ENCODE measurements at regions not wholly inside any gene's neighbourhood (a gene's known extent, or its start where the extent isn't known, plus 50 kb on each side); places are given as distances from the start of the nearest gene placed in this dataset.

GRCh38 chr13:74203576-74203975 lies 69.4 kb upstream of the KLF12 start:
- TF ChIP-seq CTCF (IDR thresholded peaks at IDR 0.05), result no peak
- TF ChIP-seq POLR2A (IDR thresholded peaks at IDR 0.05), result no peak
